T-helper 1 cell (primary cell): ENCODE measurements at regions not wholly inside any gene's neighbourhood (a gene's known extent, or its start where the extent isn't known, plus 50 kb on each side); places are given as distances from the start of the nearest gene placed in this dataset.
A peak's percentile ranks its signal among the peaks of the same experiment; 100 is the strongest.

Experiments
- DNase-seq, 5 donors: peaks; one replicate each; pipeline ENCODE4 v3.0.0-alpha.2; 2012 to 2020

DNA sequence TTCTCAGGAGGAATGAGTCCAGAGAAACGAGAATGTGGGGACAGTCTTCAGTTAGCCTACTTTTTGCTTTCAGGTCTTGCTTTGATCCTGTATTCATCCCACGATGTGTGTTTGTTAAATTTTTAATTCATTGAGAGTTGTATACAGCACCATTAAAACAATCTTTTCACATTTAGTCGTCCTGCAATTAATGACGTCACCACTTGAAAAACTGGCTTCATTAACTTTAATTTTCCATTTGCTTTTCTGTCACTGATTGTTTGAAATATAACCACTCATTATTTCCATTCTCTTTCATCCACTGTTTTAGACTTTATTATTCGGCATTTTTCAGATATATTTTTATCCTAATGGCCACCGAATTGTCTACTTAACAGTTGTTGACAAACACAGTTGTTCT is 146.9 kb downstream of the TFEC start:
- no peak for DNase-seq

DNA sequence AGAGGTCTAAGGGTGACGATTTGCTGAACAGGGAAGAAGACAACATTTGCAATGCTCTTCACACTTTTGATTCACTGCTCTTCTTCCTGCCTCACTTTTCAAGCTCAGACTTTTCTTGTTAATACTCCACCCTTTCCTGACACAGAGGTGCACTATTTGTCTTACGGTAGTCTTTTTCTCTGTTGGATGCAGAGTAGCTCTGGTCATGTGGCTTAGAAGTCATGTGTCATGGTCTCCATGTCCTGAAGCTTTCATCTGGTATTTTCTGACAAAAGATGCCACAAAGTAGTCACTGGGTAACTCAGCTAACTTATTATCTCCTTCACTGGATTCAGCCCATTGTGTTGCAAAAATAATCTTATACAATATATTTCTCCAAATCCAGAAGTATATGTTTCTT is 149.1 kb downstream of the TFEC start:
- no peak for DNase-seq

DNA sequence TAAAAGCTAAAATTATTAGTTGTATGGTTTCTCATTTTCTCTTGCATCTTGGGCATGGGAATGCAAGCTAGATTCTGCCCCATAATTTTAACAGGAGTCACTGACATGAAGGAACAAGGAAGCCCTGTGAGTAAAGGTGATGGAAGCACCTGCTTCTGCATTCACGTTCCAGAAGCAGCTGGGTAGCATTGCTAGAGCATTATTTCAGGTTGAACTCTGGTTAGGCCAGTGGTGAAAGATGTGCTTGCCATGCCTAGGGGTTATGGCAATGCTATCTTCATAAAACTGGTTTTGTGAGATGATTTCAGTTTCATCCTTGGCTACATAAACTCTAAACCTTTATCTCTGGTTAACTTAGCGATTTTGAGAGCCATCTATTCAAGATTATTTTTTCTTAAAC is 151.4 kb downstream of the TFEC start:
- no peak for DNase-seq

DNA sequence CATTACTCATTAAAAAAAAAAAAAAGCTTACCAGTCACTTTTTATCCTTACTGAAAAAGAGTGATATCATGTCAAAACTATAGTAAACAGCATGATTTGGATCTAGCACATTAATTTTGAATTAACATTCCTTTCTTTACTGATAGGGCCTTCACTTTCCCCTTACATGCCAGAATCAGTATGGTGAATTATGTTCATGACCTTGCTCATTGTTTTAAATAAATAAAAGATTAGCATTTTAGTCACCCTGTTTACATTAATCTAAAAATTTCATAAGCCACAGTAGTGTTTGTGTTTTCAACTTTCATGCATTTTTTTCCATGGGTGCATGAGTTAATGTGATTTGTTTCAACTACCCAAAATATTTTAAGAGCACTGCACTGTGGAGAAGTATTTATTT is 160.8 kb downstream of the TFEC start:
- no peak for DNase-seq

DNA sequence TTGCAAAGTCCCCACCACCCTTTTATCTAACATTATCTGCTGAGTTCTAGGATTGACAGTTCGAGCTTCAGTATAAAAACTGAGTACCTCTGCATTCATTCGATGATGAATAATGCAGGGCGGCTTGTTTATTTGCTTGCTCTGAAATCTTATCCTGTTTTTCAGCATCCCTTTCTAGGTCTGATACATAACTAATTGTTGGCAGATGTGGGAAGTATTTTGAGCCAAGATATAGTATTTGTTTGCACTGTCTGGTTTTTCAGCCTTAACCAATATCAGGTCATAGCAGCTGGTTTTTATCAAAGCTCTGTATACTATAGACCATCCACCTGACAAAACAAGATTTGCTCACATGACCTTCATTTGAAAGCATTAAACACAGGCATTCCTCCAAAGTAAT is 161.4 kb downstream of the TFEC start:
- DNase-seq: no peak

DNA sequence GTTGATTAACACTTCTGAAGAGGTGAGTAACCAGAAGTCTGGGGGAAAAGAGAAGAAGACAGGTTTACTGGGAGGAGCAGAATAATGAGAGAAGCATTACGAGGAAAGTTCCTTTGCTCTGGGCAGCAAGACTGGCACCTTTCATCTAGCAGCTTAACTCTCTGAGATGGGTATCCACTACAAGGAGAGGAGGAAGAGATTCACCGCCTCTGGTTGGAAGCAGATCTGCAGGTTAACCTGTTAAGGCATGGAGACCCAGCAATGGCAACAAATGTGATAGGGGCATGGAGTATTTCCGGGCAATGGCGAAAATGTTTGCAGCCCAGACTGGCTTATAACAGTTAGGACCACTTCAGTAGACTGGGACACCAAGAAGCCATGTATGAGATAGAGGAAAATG is 162.2 kb downstream of the TFEC start:
- no peak for DNase-seq

DNA sequence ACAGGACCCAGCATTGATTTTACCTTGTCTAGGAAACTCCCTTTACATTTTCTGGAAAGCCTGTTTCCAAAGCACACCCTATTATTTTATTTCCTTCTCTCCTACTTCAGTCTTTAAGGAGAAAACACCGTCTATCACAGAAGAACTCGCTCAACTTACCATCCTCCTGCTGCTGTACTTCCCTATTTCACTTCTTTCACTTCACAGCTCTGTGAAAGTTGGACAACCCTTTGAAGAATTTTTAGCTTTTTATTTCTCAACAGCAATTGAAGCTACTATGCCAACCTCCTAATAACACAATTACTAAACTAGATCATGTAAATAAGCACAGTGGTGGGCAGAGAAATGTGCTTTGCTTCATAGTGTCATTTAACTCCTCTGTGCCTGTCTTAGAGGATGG is 166.5 kb downstream of the TFEC start:
- DNase-seq: no peak

DNA sequence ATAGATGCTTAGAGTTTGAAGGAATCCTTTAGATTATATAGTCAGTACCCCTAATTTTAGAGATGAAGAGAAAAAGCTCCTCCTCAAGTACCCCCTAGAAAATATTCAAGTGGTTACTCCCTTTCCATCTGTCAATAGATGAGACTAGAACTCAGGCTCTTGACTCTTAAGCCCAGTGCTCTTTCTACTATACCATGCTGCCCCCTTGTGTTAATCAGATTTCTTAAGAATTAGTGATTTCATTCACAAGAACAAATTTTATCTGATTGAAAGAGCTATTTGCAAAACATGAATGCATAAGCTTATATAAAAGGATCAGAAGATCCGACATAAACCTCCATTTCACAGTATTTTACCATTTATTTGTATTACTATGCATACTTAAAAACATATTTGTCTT is 179.3 kb downstream of the TFEC start:
- DNase-seq: peak in 1 of 5 donors; percentile 12

DNA sequence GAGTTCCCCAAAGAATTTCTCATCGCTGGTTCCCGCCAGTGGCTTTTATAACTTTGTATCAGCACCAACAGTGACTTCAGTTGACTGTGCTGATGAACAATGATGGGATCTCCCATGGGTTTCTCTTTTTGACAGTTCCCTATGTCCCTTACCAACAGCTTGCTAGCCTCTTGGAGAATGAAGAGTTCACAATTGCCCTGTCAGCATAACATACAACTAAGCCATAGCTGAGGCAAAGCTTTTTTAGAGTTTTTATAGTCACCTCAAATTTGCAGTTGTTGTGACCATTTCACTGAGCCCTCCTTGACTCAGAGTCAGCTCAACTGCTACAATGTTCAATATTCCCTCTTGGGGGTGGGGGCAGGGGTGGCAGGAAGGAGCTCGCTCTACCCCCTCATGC is 179.8 kb downstream of the TFEC start:
- DNase-seq: no peak

DNA sequence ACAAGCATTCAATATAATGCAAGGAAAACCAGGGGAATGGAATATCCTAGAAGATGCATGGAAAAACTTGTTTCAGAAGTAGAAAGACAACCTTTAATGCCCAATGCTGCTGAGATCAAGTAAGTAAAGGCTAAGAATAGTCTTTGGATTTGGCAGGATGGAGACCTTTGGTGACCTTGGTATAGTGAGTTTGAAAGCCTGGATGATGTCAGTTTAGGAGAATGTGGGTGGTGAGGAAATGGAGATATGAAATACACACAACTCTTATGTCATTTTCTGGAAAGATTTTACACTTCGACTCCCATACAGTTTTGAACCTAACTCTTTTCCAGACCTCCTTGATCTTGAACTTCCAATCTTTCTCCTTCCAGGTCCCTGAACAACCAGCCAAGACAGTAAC is 185.7 kb downstream of the TFEC start:
- no peak for DNase-seq

DNA sequence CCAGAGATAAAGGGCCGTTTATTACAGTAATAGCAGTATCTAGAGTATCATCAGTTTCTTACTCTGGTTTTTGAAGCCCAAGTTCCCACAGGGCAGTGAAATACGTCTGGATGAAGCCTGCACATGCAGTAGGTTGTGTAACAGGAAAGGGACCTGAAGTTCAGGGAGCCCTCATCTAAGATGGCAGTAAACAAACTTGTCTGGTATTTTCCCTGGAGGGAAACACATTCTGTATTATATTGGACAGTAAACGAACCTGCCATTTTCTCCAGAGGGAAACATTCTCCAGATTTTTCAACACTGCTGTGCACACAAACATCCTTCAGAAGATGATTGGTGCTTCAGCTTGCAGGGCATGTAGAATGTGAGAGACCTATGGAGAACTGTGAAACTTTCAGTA is 189.9 kb downstream of the TFEC start:
- DNase-seq: no peak

DNA sequence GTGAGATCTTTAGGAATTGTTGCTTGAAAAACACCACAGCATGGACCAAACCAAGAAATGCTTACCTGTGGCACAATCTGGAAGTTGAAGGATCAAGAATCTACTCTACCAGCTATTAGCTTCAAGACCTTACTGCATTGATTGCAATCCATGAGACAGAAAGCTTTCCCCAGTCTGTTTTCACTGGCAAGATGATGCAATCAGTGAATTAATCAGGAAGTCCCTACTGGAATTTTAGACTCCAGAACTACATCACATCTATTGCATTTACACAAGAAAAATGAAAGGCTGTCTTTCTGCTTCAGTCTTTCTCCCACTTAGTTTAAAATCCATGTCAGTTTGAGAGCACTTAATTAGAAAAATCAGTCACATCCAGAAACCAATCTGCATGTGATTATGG is 191.7 kb downstream of the TFEC start:
- no peak for DNase-seq

DNA sequence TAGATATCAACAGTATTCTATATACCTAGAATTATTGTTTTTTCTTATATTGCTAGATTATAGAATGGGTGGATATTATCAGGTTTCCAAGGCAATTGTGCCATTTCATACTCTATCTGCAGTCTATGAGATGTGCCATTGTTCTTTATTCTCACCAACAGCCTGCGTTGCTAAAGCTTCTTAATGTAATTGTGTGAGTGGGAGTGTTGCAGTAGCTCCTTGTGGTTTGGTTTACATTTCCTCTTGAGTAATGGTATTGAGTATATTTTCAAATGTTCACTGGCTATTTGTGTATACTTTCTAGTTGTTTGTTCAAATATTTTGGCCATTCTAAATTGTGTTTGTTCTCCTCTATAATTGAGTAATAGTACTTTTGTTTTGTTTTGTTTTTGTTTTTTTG is 199.2 kb downstream of the TFEC start:
- DNase-seq: no peak

DNA sequence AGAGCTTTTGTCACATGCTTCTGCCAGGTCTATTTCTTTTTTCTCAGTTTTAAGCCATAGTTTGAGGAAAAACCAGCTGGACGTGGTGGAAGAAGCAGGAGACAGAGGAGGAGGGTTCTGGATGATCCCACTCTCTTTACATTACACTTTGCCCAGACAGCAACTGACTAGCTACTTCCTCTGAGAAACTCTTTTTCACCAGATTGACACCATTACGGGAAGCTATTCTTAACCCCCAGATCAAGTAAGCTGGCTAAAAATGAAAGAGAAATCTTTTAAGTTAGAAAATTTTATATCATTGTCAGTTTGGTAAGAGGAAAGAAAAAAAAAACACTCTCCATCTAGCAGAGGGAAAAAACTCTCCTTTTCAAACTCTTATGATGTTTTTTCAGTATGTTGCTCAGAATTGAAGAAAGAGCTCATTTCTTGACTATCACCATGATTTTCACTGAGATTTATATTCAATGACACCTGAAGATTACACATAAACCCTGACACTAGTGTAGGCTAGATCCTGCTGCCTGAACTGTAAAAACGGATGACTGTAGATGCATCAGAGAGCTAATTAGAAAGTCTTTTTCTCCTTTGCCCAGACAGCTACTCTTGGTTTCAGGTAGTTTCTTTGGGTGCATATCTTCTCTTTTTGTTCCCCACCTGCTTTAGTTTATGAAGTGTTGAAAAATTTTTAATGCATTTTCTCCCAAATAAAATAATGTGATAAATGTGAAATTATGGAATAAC is 203.1 kb downstream of the TFEC start:
- no peak for DNase-seq

DNA sequence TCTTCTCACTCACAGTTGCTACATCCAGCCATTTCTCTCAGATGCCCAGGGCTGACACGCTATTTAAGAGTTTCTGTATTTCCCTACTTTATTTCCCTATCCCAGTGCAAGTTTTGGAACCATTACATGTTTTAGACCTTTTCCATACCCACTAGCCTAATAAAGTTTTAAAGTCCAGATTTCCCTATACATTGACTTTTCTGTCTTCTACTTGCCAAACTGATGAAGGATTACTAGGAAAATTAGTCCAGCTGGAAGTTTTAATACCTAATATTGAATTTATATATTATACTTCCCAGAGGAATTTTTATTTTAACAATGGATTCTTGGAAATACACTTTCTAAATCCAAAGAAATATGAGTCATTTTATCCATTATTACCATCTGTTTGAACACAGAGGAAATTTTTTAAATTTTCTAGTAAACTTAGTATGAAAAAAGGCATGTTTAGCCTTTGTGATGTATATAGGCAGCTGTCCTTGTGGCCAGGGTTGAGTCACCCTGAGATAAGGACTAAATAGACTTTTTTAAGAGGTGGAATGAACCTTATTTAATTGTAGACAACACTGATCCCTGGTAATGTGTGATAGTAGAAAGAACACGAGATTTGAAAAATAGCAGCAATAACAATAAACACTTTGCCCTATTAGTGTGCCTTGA is 205.0 kb downstream of the TFEC start:
- no peak for DNase-seq

DNA sequence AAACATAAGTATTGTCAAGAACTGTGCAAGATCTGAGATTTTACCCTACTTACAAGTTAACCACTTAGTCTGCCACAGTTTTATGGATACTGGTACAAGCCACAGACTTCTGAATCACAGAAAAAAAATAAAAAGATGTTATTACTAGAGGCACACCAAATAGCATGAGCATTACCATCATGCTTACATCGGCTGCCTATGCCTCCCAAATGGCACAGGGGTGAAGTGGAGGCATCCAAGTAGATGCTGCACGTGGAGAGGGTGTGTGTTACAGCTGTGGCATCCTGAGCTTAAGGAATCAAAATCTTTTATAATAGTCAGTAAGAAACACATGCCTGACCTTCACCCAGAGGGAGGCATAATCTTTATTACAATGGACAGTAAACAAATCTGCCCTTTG is 207.8 kb downstream of the TFEC start:
- no peak for DNase-seq

DNA sequence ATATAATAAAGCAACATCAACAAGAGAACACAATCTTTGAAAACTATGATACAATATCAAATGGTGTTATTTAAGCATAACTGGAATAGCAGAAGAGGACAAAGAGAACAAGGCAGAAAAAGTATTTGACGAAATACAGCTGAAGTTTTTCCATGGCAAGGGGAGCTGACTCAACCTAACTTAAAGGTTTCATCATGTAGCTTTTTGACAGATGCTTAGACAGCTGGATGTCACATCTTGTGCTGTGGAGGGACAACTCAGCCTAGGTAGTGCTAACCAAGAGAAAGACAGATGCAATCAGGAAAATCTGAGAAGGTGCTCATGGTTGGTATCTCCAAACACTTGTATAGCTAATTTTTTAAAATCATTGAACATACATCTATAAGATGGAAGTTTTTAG is 208.2 kb downstream of the TFEC start:
- DNase-seq: no peak

DNA sequence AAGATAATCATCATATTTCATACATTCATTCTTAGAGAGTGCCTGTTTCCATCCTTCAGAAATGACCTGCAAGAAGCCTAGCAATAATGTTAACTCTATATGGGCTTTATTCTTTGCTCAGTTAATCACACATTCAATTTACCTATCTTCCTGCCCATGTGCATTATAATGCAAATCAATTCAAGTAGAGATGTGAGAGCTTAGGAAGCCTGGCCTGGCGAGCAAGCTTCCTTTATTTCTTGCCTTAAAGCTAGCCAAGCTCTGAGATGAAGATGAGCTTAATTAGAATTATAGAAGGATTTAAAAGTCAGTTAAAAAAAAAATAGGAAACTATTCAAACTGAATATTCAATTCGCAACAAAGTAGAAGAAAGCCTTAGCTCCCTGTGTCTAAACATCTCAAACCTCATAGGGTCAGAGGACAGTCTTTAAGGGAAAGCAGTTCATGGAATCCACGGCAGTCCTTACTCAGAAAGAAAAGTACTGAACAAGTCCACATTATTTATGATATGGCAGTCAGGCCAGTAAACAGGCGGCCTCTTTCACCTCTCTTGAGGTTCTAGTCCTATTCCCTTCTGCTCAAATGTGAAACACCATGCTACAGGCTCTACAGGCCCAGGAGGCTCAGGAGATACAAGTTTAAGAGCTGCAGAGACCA is 214.1 kb downstream of the TFEC start:
- DNase-seq: no peak

DNA sequence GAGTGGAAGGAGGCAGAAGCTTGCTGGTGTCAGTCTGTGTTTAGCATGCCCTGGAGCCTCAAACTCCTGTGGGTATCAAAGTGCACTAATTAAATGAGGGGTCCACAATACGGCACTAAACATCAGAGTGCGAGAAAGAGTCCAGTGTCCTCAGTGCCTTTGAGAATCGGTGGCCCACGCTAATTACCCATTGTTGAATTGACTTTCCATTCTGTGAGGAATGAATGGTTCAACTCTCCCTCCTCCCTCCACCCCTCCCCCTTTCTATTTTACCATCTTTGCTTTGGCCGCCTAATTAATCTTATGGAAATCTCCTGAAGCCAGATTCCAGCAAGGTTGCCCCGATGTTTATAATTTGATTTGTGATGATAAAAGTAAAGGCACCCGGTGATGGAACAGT is 217.8 kb downstream of the TFEC start:
- DNase-seq: no peak

DNA sequence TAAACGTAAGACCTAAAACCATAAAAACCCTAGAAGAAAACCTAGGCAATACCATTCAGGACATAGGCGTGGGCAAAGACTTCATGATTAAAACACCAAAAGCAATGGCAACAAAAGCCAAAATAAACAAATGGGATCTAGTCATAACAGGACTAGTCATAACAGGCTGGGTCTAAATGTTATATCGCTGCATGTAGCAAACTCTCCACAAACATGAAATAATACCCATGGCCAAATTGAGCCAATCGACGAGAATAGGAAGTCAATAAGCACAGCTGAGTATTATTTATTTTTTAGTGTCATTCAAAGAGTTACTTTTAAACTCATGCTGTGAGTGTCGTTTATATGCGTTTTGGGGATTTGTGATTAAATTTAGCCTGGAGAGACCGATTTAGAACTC is 225.1 kb downstream of the TFEC start:
- no peak for DNase-seq

DNA sequence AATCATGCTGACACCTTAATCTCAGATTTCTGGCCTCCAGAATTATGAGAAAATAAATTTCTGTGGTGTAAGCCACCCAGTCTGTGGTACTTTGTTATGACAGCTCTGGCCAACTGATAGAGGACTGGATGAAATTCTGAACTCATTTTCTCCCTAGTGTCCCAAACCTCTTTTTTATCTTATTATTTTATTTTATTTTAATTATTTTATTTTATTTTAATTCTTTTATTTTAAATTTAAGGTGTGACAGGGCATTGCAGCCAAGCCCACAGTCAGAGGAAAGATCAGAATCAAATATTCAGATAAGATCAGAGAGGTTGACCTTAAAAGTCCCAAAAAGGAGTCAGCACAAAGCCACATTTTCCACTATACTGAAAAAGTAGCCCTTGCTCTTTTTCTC is 228.1 kb downstream of the TFEC start:
- DNase-seq: no peak

DNA sequence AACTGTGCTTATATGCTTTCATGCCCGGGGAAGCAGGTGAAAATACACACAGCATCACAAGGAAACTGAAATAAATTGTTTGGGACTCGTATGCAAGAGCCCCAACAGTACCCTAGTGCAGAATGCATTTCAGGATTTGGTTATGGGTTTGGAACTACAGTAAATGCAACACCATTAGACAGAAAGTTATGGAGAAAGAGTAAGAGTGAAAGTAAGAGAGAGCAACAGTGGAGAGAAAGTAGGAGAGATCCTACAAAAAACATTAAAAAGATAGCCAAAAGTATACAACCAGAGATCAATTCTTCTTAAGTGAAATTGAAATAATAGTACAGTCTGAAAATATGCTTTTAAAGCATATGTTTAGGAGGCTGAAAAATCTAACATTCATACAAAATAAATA is 231.1 kb downstream of the TFEC start:
- DNase-seq: no peak

DNA sequence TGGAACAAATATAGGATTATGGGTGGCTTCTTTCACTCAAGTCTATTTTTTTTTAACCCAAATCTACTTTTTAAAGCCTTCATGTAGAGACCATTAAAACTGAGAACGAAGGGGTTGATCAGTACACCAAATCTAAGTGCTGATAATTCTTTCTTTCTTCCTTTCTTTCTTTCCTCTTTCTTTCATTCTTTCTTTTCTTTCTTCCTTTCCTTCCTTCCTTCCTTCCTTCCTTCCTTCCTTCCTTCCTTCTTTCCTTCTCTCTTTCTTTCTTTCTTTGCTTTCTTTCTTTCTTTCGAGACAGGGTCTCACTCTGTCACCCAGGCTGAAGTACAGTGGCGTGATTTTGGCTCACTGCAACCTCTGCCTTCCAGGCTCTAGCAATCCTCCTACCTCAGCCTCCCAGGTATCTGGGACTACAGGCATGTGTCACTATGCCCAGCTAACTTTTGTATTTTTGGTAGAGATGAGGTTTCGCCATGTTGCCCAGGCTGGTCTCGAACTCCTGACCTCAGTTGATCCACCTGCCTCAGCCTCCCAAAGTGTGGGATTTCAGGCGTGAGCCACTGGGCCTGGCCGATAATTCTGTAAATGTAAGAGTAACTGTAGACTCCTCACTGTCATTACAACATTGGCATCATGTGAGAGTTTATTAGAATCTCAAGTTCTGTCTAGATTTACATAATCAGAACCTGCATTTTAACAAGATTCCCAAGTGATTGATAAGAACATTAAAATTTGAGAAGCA is 236.4 kb downstream of the TFEC start:
- no peak for DNase-seq

DNA sequence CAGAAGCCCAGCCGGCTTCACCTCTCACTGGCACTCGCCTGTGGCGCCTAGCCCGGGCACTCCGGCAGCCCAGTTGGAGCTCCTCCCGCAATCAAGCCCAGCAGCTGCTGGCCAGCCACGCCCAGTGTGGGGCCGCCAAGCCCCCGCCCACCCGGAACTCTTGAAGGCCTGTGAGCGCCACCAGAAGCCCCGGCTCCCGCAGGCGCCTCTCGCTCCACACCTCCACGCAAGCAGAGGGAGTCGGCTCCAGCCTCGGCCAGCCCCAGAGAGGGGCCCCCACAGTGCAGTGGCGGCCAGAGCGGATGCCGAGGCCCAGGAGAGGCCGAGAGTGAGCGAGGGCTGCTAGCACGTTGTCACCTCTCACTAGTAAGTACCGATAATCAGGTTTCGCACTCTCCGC is 240.7 kb downstream of the TFEC start:
- peak in 1 of 5 donors; percentile 2 for DNase-seq
